K562 (cell line): ENCODE measurements at regions not wholly inside any gene's neighbourhood (a gene's known extent, or its start where the extent isn't known, plus 50 kb on each side); places are given as distances from the start of the nearest gene placed in this dataset.

Source experiments
- KLF10 ChIP-seq: fragments of 250-450 bp; sonication (Bioruptor Pico); IDR thresholded peaks from 2 replicates; pipeline ENCODE4 v1.6.1; 2021; ENCODE audit warnings: matching md5 sums
- POLR2A ChIP-seq: fragments of 450-650 bp; conservative IDR thresholded peaks from 2 replicates; pipeline ENCODE4 v1.6.1; 2016
- ZBTB1 ChIP-seq: sonication (generic); formaldehyde crosslinking; IDR thresholded peaks from 2 replicates; pipeline ENCODE4 v1.8.1; 2023; ENCODE audit warnings: missing genetic modification reagents, low read depth, mild to moderate bottlenecking, borderline replicate concordance
- TF ChIP-seq, protein P1 (sequence below), 3 experiments: IDR thresholded peaks in 2 of 3; conservative IDR thresholded peaks in 1 of 3; 2 replicates each; pipeline ENCODE4 v1.5.1; 2011 to 2012; ENCODE audit warnings: low read length in 3 of 3, mild to moderate bottlenecking in 3 of 3, control low read depth in 2 of 3, improper control_type of control experiment in 1 of 3, inconsistent platforms in 1 of 3, low read depth in 1 of 3, mixed read lengths in 1 of 3, moderate library complexity in 1 of 3; ENCODE audit not compliant: insufficient read depth in 2 of 3

GRCh38 chr2:234399451-234400246 lies 97.2 kb downstream of the ARL4C start:
- no peak for TF ChIP-seq POLR2A
- no peak for TF ChIP-seq KLF10
- TF ChIP-seq, protein P1, sequence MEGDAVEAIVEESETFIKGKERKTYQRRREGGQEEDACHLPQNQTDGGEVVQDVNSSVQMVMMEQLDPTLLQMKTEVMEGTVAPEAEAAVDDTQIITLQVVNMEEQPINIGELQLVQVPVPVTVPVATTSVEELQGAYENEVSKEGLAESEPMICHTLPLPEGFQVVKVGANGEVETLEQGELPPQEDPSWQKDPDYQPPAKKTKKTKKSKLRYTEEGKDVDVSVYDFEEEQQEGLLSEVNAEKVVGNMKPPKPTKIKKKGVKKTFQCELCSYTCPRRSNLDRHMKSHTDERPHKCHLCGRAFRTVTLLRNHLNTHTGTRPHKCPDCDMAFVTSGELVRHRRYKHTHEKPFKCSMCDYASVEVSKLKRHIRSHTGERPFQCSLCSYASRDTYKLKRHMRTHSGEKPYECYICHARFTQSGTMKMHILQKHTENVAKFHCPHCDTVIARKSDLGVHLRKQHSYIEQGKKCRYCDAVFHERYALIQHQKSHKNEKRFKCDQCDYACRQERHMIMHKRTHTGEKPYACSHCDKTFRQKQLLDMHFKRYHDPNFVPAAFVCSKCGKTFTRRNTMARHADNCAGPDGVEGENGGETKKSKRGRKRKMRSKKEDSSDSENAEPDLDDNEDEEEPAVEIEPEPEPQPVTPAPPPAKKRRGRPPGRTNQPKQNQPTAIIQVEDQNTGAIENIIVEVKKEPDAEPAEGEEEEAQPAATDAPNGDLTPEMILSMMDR (IDR thresholded peaks at IDR 0.05 in 2 of 3, conservative IDR thresholded peaks at IDR 0.05 in 1 of 3; ENCODE audit: insufficient read depth in 2 of 3, low read depth in 1 of 3, low read length in 3 of 3), result no peak
- no peak for TF ChIP-seq ZBTB1 (CRISPR knock-in tag)
